MM.1S (cell line): ENCODE measurements at regions not wholly inside any gene's neighbourhood (a gene's known extent, or its start where the extent isn't known, plus 50 kb on each side); places are given as distances from the start of the nearest gene placed in this dataset.

Source experiments
- CTCF ChIP-seq: fragments of 300-600 bp; sonication (generic); IDR thresholded peaks from 2 replicates; pipeline ENCODE4 v1.5.1; 2016; ENCODE audit warnings: antibody characterized with exemption, low read length, mixed read lengths
- EZH2 ChIP-seq: fragments of 300-600 bp; sonication (generic); optimal IDR thresholded peaks from 2 replicates; pipeline ENCODE3; 2017; ENCODE audit warnings: low read depth, mild to moderate bottlenecking, antibody characterized with exemption, low read length, mixed read lengths
- EZH2phosphoT487 ChIP-seq: fragments of 300-600 bp; sonication (generic); IDR thresholded peaks from 2 replicates; pipeline ENCODE4 v1.6.1; 2018; ENCODE audit warnings: antibody characterized with exemption, low read length

- TF ChIP-seq EZH2 (no peak), CTCF (no peak), EZH2phosphoT487 (no peak)
Measured at GRCh38 chr11:119489087-119489486, 66.1 kb upstream of the THY1 start.
